ENCODE measurements at regions not wholly inside any gene's neighbourhood (a gene's known extent, or its start where the extent isn't known, plus 50 kb on each side); places are given as distances from the start of the nearest gene placed in this dataset.
"Not testable (repeated sequence)": the region's sequence is repeated elsewhere in the genome, so short reads cannot be mapped to it uniquely, and the experiment has no call there.

- in situ Hi-C loops (cut with HindIII; ENCODE audit: low sequenced_read_pairs), result no loop called here
These were observed 1194.9 kb downstream of the BRD1 start for GRCh38 chr22:48632646-48633246.

- in situ Hi-C loops (cut with HindIII; ENCODE audit: low sequenced_read_pairs), result no loop called here
These were observed 1196.3 kb downstream of the BRD1 start for GRCh38 chr22:48631288-48631863.

GRCh38 chr22:48630848-48631247 lies 1196.8 kb downstream of the BRD1 start:
- in situ Hi-C loops (cut with HindIII; ENCODE audit: low sequenced_read_pairs), result no loop called here

GRCh38 chr22:48630433-48630754 lies 1197.3 kb downstream of the BRD1 start:
- in situ Hi-C loops (cut with HindIII; ENCODE audit: low sequenced_read_pairs), result no loop called here

GRCh38 chr22:48629631-48630432 lies 1197.8 kb downstream of the BRD1 start:
- in situ Hi-C loops (cut with HindIII; ENCODE audit: low sequenced_read_pairs), result no loop called here

GRCh38 chr22:48628891-48629543 lies 1198.7 kb downstream of the BRD1 start:
- in situ Hi-C loops (cut with HindIII; ENCODE audit: low sequenced_read_pairs), result no loop called here

GRCh38 chr22:48627966-48628365 lies 1199.7 kb downstream of the BRD1 start:
- in situ Hi-C loops (cut with HindIII; ENCODE audit: low sequenced_read_pairs), result no loop called here

GRCh38 chr22:48627203-48627602 lies 1200.5 kb downstream of the BRD1 start:
- in situ Hi-C loops (cut with HindIII; ENCODE audit: low sequenced_read_pairs), result no loop called here

GRCh38 chr22:48624401-48624800 lies 1203.3 kb downstream of the BRD1 start:
- in situ Hi-C loops (cut with HindIII; ENCODE audit: low sequenced_read_pairs), result no loop called here

GRCh38 chr22:48622891-48623545 lies 1204.7 kb downstream of the BRD1 start:
- in situ Hi-C loops (cut with HindIII; ENCODE audit: low sequenced_read_pairs), result no loop called here

GRCh38 chr22:48621085-48621484 lies 1206.6 kb downstream of the BRD1 start:
- in situ Hi-C loops (cut with HindIII; ENCODE audit: low sequenced_read_pairs), result no loop called here

GRCh38 chr22:48620460-48620859 lies 1207.2 kb downstream of the BRD1 start:
- in situ Hi-C loops (cut with HindIII; ENCODE audit: low sequenced_read_pairs), result not testable (repeated sequence)

GRCh38 chr22:48619721-48620120 lies 1208.0 kb downstream of the BRD1 start:
- in situ Hi-C loops (cut with HindIII; ENCODE audit: low sequenced_read_pairs), result no loop called here

GRCh38 chr22:48618326-48618725 lies 1209.3 kb downstream of the BRD1 start:
- in situ Hi-C loops (cut with HindIII; ENCODE audit: low sequenced_read_pairs), result no loop called here

GRCh38 chr22:48616656-48617055 lies 1211.0 kb downstream of the BRD1 start:
- in situ Hi-C loops (cut with HindIII; ENCODE audit: low sequenced_read_pairs), result no loop called here

GRCh38 chr22:48615171-48616008 lies 1212.3 kb downstream of the BRD1 start:
- in situ Hi-C loops (cut with HindIII; ENCODE audit: low sequenced_read_pairs), result no loop called here

- in situ Hi-C loops (cut with HindIII; ENCODE audit: low sequenced_read_pairs), result no loop called here
These were observed 1214.0 kb downstream of the BRD1 start for GRCh38 chr22:48613566-48614200.

- in situ Hi-C loops (cut with HindIII; ENCODE audit: low sequenced_read_pairs), result no loop called here
These were observed 1215.3 kb downstream of the BRD1 start for GRCh38 chr22:48612077-48612995.

All from DLD1 (cell line).